AG08396 (cell line): ENCODE measurements at regions not wholly inside any gene's neighbourhood (a gene's known extent, or its start where the extent isn't known, plus 50 kb on each side); places are given as distances from the start of the nearest gene placed in this dataset.

Experiments
- DNase-seq: peaks from one replicate; pipeline ENCODE4 v3.0.0; 2012; ENCODE audit warnings: low spot score, mixed read lengths

- no peak for DNase-seq
These were observed 900.0 kb downstream of the JRKL start for GRCh38 chr11:97289823-97290222.

GRCh38 chr11:97290464-97291041, 900.7 kb downstream of the JRKL start:
- DNase-seq = no peak

- DNase-seq = no peak
These were observed 906.5 kb downstream of the JRKL start for GRCh38 chr11:97296301-97296700.

- DNase-seq = no peak
These were observed 919.5 kb downstream of the JRKL start for GRCh38 chr11:97309291-97309690.

- DNase-seq = no peak
These were observed 935.9 kb downstream of the JRKL start for GRCh38 chr11:97325693-97326092.

- DNase-seq = no peak
These were observed 942.5 kb downstream of the JRKL start for GRCh38 chr11:97332271-97332670.

GRCh38 chr11:97336064-97336463, 946.3 kb downstream of the JRKL start:
- no peak for DNase-seq

- no peak for DNase-seq
These were observed 955.2 kb downstream of the JRKL start for GRCh38 chr11:97345032-97345431.

GRCh38 chr11:97349201-97349600, 959.4 kb downstream of the JRKL start:
- DNase-seq = no peak

GRCh38 chr11:97351939-97352338, 962.1 kb downstream of the JRKL start:
- no peak for DNase-seq

GRCh38 chr11:97354026-97354425, 964.2 kb downstream of the JRKL start:
- DNase-seq = no peak

- no peak for DNase-seq
These were observed 964.8 kb downstream of the JRKL start for GRCh38 chr11:97354576-97354975.

- DNase-seq = no peak
These were observed 965.4 kb downstream of the JRKL start for GRCh38 chr11:97355230-97355629.

- no peak for DNase-seq
These were observed 966.3 kb downstream of the JRKL start for GRCh38 chr11:97356144-97356543.

- DNase-seq = no peak
These were observed 969.2 kb downstream of the JRKL start for GRCh38 chr11:97359016-97359415.

- no peak for DNase-seq
These were observed 972.1 kb downstream of the JRKL start for GRCh38 chr11:97361812-97362378.

GRCh38 chr11:97363331-97363730, 973.5 kb downstream of the JRKL start:
- DNase-seq = no peak

- DNase-seq = no peak
These were observed 974.2 kb downstream of the JRKL start for GRCh38 chr11:97364047-97364446.

GRCh38 chr11:97367406-97368083, 977.7 kb downstream of the JRKL start:
- no peak for DNase-seq

GRCh38 chr11:97389270-97389669, 999.5 kb downstream of the JRKL start:
- no peak for DNase-seq

GRCh38 chr11:97398246-97398645, 1008.4 kb downstream of the JRKL start:
- DNase-seq = no peak

GRCh38 chr11:97409141-97409540, 1019.3 kb downstream of the JRKL start:
- DNase-seq = no peak

GRCh38 chr11:97414801-97415200, 1025.0 kb downstream of the JRKL start:
- no peak for DNase-seq

GRCh38 chr11:97419729-97420128, 1029.9 kb downstream of the JRKL start:
- no peak for DNase-seq
